Lower lobe of right lung (tissue), 2 donors: ENCODE measurements at regions not wholly inside any gene's neighbourhood (a gene's known extent, or its start where the extent isn't known, plus 50 kb on each side); places are given as distances from the start of the nearest gene placed in this dataset.

Source experiments
- ATAC-seq, 2 donors: fragments of 200-7000 bp; cut with Tn5 transposase; one replicate each; pipeline ENCODE4 v1.9.1; 2020 to 2022; ENCODE audit warnings: mild to moderate bottlenecking in 2 of 2, moderate library complexity in 2 of 2
- DNase-seq: peaks from one replicate; pipeline ENCODE4 v3.0.0-alpha.2; 2020
- H3K27ac ChIP-seq: fragments of 200-600 bp; one replicate; pipeline ENCODE4 v1.8.0; 2022
- H3K27me3 ChIP-seq: fragments of 200-600 bp; one replicate; pipeline ENCODE4 v1.8.0; 2022; ENCODE audit warnings: low read depth
- H3K36me3 ChIP-seq: fragments of 200-600 bp; one replicate; pipeline ENCODE4 v1.8.0; 2022; ENCODE audit warnings: mild to moderate bottlenecking
- H3K4me1 ChIP-seq: fragments of 200-600 bp; one replicate; pipeline ENCODE4 v1.8.0; 2022
- H3K4me3 ChIP-seq: fragments of 200-600 bp; one replicate; pipeline ENCODE4 v1.8.0; 2022; ENCODE audit warnings: mild to moderate bottlenecking
- H3K9me3 ChIP-seq: fragments of 200-600 bp; one replicate; pipeline ENCODE4 v1.8.0; 2022
- CTCF ChIP-seq: fragments of 200-600 bp; IDR thresholded peaks from one replicate; pipeline ENCODE4 v1.8.0; 2022; ENCODE audit warnings: antibody characterized with exemption, mild to moderate bottlenecking
- intact Hi-C: fragments of 100-400 bp; cut with DNase I; formaldehyde crosslinking; loops from one replicate; pipeline ENCODE4 v1.11.0; 2022
- donor health status: DM: no; HTN: yes; CAD: no; lungs with severe emphysema.

GRCh38 chr4:58723954-58724353, 1613.8 kb upstream of the IGFBP7 start:
- Histone ChIP-seq H3K4me3 (no peak overlapping the region), H3K9me3 (no peaks in the 10 kb centered on the region), H3K36me3 (no peaks in the 10 kb centered on the region), H3K27me3 (no peaks in the 10 kb centered on the region), H3K27ac (no peak overlapping the region), H3K4me1 (no peaks in the 10 kb centered on the region)
- TF ChIP-seq CTCF, result no peak
- intact Hi-C loops, result no loop called here
- DNase-seq (no peak), ATAC-seq (no peak)

- Histone ChIP-seq H3K4me1 (no peaks in the 10 kb centered on the region), H3K27me3 (no peaks in the 10 kb centered on the region), H3K27ac (no peak overlapping the region), H3K9me3 (no peaks in the 10 kb centered on the region), H3K4me3 (no peak overlapping the region), H3K36me3 (no peaks in the 10 kb centered on the region)
- ATAC-seq (no peak), DNase-seq (no peak)
- no peak for TF ChIP-seq CTCF
- intact Hi-C loops, result no loop called here
Measured at GRCh38 chr4:58711039-58711438, 1600.9 kb upstream of the IGFBP7 start.

GRCh38 chr4:58688568-58688967, 1578.4 kb upstream of the IGFBP7 start:
- no peak for DNase-seq
- no peaks in the 10 kb centered on the region for H3K9me3 ChIP-seq
- no peak overlapping the region for H3K4me3 ChIP-seq
- H3K4me1 ChIP-seq, result no peaks in the 10 kb centered on the region
- no peak for ATAC-seq
- H3K27me3 ChIP-seq, result no peaks in the 10 kb centered on the region
- intact Hi-C loops, result no loop called here
- H3K27ac ChIP-seq, result no peak overlapping the region
- TF ChIP-seq CTCF, result no peak
- H3K36me3 ChIP-seq, result no peaks in the 10 kb centered on the region

- no peaks in the 10 kb centered on the region for H3K27me3 ChIP-seq
- intact Hi-C loops, result no loop called here
- H3K4me3 ChIP-seq, result no peak overlapping the region
- ATAC-seq (no peak), DNase-seq (no peak)
- no peaks in the 10 kb centered on the region for H3K36me3 ChIP-seq
- no peaks in the 10 kb centered on the region for H3K9me3 ChIP-seq
- no peak overlapping the region for H3K27ac ChIP-seq
- no peak for TF ChIP-seq CTCF
- no peaks in the 10 kb centered on the region for H3K4me1 ChIP-seq
Measured at GRCh38 chr4:58679886-58680285, 1569.7 kb upstream of the IGFBP7 start.

- no peak for TF ChIP-seq CTCF
- no peak overlapping the region for H3K27ac ChIP-seq
- intact Hi-C loops, result no loop called here
- H3K4me3 ChIP-seq, result no peak overlapping the region
- H3K4me1 ChIP-seq, result no peaks in the 10 kb centered on the region
- H3K27me3 ChIP-seq, result no peaks in the 10 kb centered on the region
- H3K36me3 ChIP-seq, result no peaks in the 10 kb centered on the region
- ATAC-seq (no peak), DNase-seq (no peak)
- no peaks in the 10 kb centered on the region for H3K9me3 ChIP-seq
Measured at GRCh38 chr4:58679051-58679450, 1568.9 kb upstream of the IGFBP7 start.

- Histone ChIP-seq H3K36me3 (no peaks in the 10 kb centered on the region), H3K4me3 (no peak overlapping the region), H3K4me1 (no peaks in the 10 kb centered on the region), H3K9me3 (no peaks in the 10 kb centered on the region), H3K27me3 (no peaks in the 10 kb centered on the region), H3K27ac (no peak overlapping the region)
- ATAC-seq (no peak), DNase-seq (no peak)
- intact Hi-C loops, result no loop called here
- TF ChIP-seq CTCF, result no peak
Measured at GRCh38 chr4:58669783-58670182, 1559.6 kb upstream of the IGFBP7 start.
